Keratinocyte (primary cell): ENCODE measurements at regions not wholly inside any gene's neighbourhood (a gene's known extent, or its start where the extent isn't known, plus 50 kb on each side); places are given as distances from the start of the nearest gene placed in this dataset.

Experiments
- DNase-seq: peaks from one replicate; pipeline ENCODE4 v3.0.0-alpha.2; 2011; ENCODE audit warnings: low read depth, missing footprints, low spot score
- FAIRE-seq: peaks from 2 replicates; lab custom pipeline; 2011; peaks lifted over from hg19 to GRCh38; lab: Jason Lieb, UNC
- H2AFZ ChIP-seq: 2 replicates; pipeline ENCODE4 v1.6.0; 2012; ENCODE audit warnings: low read length, control low read depth, inconsistent platforms; ENCODE audit not compliant: control insufficient read depth
- H3K27ac ChIP-seq: 2 replicates; pipeline ENCODE4 v1.5.1; 2011; ENCODE audit warnings: low read length; ENCODE audit not compliant: control insufficient read depth, insufficient read depth
- H3K27me3 ChIP-seq: 3 replicates; pipeline ENCODE4 v1.6.0; 2011; ENCODE audit warnings: low read length; ENCODE audit not compliant: control insufficient read depth, insufficient read depth; ENCODE audit errors: extremely low read depth
- H3K36me3 ChIP-seq, 2 experiments: 2 replicates in 1 of 2; 3 replicates in 1 of 2; pipeline ENCODE4 v1.5.1; 2011; ENCODE audit warnings: low read length in 2 of 2, mild to moderate bottlenecking in 1 of 2; ENCODE audit not compliant: control insufficient read depth in 2 of 2, insufficient read depth in 2 of 2; ENCODE audit errors: extremely low read depth in 1 of 2
- H3K4me1 ChIP-seq: 3 replicates; pipeline ENCODE4 v1.5.1; 2011; ENCODE audit warnings: low read length; ENCODE audit not compliant: control insufficient read depth, insufficient read depth; ENCODE audit errors: extremely low read depth
- H3K4me2 ChIP-seq: 3 replicates; pipeline ENCODE4 v1.6.0; 2011; ENCODE audit warnings: low read depth, low read length; ENCODE audit not compliant: control insufficient read depth, insufficient read depth; ENCODE audit errors: extremely low read depth
- H3K4me3 ChIP-seq, 3 experiments: fragments of 200-600 bp in 1 of 3; sonication (generic) in 1 of 3; 2 replicates in 2 of 3; 3 replicates in 1 of 3; pipeline ENCODE4 v1.5.1; 2011 to 2016; ENCODE audit warnings: low read length in 3 of 3, mild to moderate bottlenecking in 3 of 3, control low read depth in 2 of 3, inconsistent platforms in 1 of 3, low read depth in 1 of 3, mixed read lengths in 1 of 3, mixed run types in 1 of 3, moderate library complexity in 1 of 3; ENCODE audit not compliant: control insufficient read depth in 2 of 3, insufficient read depth in 2 of 3; ENCODE audit errors: extremely low read depth in 1 of 3
- H3K79me2 ChIP-seq: 2 replicates; pipeline ENCODE4 v1.6.0; 2012; ENCODE audit warnings: low read length; ENCODE audit not compliant: control insufficient read depth, insufficient read depth
- H3K9ac ChIP-seq: 3 replicates; pipeline ENCODE4 v1.6.0; 2011; ENCODE audit warnings: low read length; ENCODE audit not compliant: control insufficient read depth, insufficient read depth; ENCODE audit errors: extremely low read depth
- H3K9me1 ChIP-seq: 3 replicates; pipeline ENCODE4 v1.6.0; 2011; ENCODE audit warnings: low read length; ENCODE audit not compliant: control insufficient read depth, insufficient read depth; ENCODE audit errors: extremely low read depth
- H3K9me3 ChIP-seq: 2 replicates; pipeline ENCODE4 v1.5.1; 2012; ENCODE audit warnings: low read depth, low read length; ENCODE audit not compliant: control insufficient read depth
- H4K20me1 ChIP-seq: 3 replicates; pipeline ENCODE4 v1.6.0; 2011; ENCODE audit warnings: low read length; ENCODE audit not compliant: control insufficient read depth, insufficient read depth; ENCODE audit errors: extremely low read depth
- EZH2 ChIP-seq: IDR thresholded peaks from one replicate; pipeline ENCODE4 v1.6.1; 2012; ENCODE audit warnings: inconsistent platforms, mild to moderate bottlenecking, low read length, moderate library complexity
- dilution Hi-C: fragments of 300-500 bp; cut with MboI; formaldehyde crosslinking; loops from one replicate; pipeline ENCODE4 v1.7.0; 2020; ENCODE audit warnings: low sequenced_read_pairs; ENCODE audit not compliant: extremely low pct_ligation_motif_present
- TF ChIP-seq, protein P1 (sequence below), 3 experiments: IDR thresholded peaks in 1 of 3; conservative IDR thresholded peaks in 1 of 3; optimal IDR thresholded peaks in 1 of 3; 2 replicates in 2 of 3; 3 replicates in 1 of 3; pipeline versions ENCODE3 to v1.5.1; 2011; ENCODE audit warnings: low read length in 3 of 3, mild to moderate bottlenecking in 3 of 3, moderate library complexity in 2 of 3, control low read depth in 1 of 3, inconsistent platforms in 1 of 3; ENCODE audit not compliant: insufficient read depth in 2 of 3; ENCODE audit errors: extremely low read depth in 1 of 3

GRCh38 chr3:106826791-106827311, 550.4 kb upstream of the CCDC54 start:
- Histone ChIP-seq H3K4me3 (no peak overlapping the region), H3K79me2 (no peaks in the 10 kb centered on the region), H3K9me1 (no peaks in the 10 kb centered on the region), H4K20me1 (no peaks in the 10 kb centered on the region), H3K27me3 (no peaks in the 10 kb centered on the region), H2AFZ (no peak overlapping the region), H3K27ac (no peak overlapping the region), H3K36me3 (no peaks in the 10 kb centered on the region), H3K4me2 (no peak overlapping the region), H3K9me3 (no peaks in the 10 kb centered on the region), H3K4me1 (peaks cover 4% of the 10 kb centered on the region), H3K9ac (no peak overlapping the region)
- TF ChIP-seq, protein P1, sequence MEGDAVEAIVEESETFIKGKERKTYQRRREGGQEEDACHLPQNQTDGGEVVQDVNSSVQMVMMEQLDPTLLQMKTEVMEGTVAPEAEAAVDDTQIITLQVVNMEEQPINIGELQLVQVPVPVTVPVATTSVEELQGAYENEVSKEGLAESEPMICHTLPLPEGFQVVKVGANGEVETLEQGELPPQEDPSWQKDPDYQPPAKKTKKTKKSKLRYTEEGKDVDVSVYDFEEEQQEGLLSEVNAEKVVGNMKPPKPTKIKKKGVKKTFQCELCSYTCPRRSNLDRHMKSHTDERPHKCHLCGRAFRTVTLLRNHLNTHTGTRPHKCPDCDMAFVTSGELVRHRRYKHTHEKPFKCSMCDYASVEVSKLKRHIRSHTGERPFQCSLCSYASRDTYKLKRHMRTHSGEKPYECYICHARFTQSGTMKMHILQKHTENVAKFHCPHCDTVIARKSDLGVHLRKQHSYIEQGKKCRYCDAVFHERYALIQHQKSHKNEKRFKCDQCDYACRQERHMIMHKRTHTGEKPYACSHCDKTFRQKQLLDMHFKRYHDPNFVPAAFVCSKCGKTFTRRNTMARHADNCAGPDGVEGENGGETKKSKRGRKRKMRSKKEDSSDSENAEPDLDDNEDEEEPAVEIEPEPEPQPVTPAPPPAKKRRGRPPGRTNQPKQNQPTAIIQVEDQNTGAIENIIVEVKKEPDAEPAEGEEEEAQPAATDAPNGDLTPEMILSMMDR (optimal IDR thresholded peaks at IDR 0.05 in 1 of 3, IDR thresholded peaks at IDR 0.05 in 1 of 3, conservative IDR thresholded peaks at IDR 0.05 in 1 of 3; ENCODE audit: extremely low read depth in 1 of 3, insufficient read depth in 2 of 3, low read length in 3 of 3), result no peak
- TF ChIP-seq EZH2, result no peak
- no peak for DNase-seq
- dilution Hi-C loops, result no loop called here
- no peak for FAIRE-seq

DNA sequence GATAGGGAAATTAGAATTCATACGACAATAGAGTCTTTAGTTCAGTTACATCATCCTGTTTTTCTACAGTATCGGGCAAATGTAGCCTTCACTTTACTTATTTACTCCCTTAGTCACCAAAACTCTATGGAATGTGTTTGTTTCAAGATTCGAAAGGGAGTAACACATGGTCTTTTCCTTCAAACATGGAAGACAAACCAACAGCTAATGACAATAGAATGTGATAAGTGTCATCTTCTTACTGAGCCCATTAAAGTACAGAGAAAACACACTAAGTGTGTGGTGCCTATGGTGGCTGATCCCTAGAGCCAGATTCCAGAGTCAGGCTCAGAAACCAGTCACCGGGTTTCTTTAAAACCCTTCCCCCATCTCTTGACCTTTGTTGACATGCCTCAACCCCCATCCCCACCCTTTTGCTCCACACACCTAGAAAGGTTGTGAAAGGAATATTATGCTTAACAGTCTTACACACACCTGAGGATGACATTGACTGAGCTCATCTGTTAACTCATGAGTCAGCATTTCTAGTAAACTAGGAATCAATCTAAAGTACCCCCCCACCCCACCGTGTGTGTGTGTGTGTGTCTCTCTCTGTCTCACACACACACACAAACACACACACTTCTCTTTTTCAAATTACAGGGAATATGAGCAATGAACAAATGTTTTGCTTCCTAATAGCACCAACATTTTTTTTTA, 549.6 kb upstream of the CCDC54 start:
- Histone ChIP-seq H3K27ac (no peak overlapping the region), H3K4me2 (no peak overlapping the region)
- peak; percentile 28 for DNase-seq

More for the DNA sequence above, 549.6 kb upstream of the CCDC54 start:
- Histone ChIP-seq H3K4me1 (peaks cover 4% of the 10 kb centered on the region), H3K9ac (no peak overlapping the region), H3K79me2 (no peaks in the 10 kb centered on the region), H3K27me3 (no peaks in the 10 kb centered on the region), H3K9me1 (no peaks in the 10 kb centered on the region), H3K9me3 (no peaks in the 10 kb centered on the region), H2AFZ (no peak overlapping the region), H3K4me3 (no peak overlapping the region), H4K20me1 (no peaks in the 10 kb centered on the region), H3K36me3 (no peaks in the 10 kb centered on the region)
- dilution Hi-C loops, result no loop called here
- TF ChIP-seq EZH2, result no peak
- TF ChIP-seq, protein P1 (optimal IDR thresholded peaks at IDR 0.05 in 1 of 3, IDR thresholded peaks at IDR 0.05 in 1 of 3, conservative IDR thresholded peaks at IDR 0.05 in 1 of 3; ENCODE audit: extremely low read depth in 1 of 3, insufficient read depth in 2 of 3, low read length in 3 of 3), result no peak
- FAIRE-seq, result no peak
